ENCODE measurements at regions not wholly inside any gene's neighbourhood (a gene's known extent, or its start where the extent isn't known, plus 50 kb on each side); places are given as distances from the start of the nearest gene placed in this dataset.
"Not testable (repeated sequence)": the region's sequence is repeated elsewhere in the genome, so short reads cannot be mapped to it uniquely, and the experiment has no call there.

DNA sequence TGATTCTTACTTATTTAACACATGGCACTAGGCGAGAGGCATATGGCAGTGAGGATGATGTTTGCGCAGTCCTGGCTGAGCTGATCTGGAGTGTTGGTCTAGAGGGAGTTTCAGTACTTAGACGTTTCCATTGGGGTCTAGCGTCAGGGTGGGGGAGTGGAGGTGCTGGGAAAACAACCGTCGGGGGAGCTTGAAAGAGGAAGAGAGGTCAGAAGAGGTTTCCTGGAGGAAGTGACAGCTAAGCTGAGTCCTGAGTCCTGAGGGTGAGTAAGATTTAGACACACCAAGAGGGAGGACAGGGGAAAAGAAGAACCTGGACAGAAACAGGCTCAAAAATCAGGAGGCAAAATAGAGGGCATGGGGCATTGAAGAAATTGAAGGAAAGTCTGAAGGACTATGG lies 81.4 kb downstream of the ALOX5AP start:
- peak; percentile 54 for DNase-seq

GRCh38 chr13:30818323-30818960 lies 83.1 kb downstream of the ALOX5AP start:
- DNase-seq, result no peak

GRCh38 chr13:30819136-30819888 lies 84.0 kb downstream of the ALOX5AP start:
- no peak for DNase-seq

DNA sequence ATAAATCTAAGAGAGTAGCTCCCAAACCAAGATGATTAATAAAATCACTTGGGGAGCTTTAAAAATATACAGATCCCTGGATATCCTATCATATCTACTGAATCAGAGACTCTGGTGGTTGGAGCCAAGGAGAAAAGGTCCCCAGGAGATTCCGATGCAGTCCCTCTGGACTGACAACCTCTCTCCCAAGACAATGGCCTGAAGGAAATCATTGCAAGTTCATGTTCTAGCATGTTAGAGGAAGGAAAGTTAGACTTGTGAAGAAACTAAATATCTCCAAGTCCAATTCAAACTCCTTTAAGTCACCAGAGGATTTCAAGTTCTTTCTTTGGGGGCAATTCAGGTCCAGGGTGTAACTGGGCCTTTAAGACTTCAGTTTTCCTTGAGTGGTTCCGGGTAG lies 84.7 kb upstream of the MEDAG start:
- DNase-seq, result no peak

DNA sequence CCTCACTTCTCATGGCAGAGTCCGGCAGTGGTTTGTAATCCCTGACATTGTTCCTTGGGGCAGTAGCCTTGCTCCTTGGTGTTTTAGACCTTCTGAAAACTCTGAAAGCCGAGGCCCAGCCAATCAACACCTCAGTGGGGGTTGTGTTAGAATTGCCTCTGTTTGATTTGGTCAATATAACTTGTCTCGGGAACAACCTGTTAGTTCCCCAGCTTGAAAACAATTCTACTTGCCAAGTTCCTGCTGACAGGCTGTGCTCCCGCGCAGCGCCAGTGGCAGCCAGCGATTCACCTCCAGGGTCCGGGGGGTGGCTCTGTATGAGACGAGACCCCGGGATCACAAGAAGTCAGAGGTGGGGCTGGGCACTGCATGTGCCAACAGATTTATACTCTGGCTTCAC lies 81.4 kb upstream of the MEDAG start:
- no peak for DNase-seq

- no peak for DNase-seq
Measured at GRCh38 chr13:30826911-30827577, 79.0 kb upstream of the MEDAG start.

DNA sequence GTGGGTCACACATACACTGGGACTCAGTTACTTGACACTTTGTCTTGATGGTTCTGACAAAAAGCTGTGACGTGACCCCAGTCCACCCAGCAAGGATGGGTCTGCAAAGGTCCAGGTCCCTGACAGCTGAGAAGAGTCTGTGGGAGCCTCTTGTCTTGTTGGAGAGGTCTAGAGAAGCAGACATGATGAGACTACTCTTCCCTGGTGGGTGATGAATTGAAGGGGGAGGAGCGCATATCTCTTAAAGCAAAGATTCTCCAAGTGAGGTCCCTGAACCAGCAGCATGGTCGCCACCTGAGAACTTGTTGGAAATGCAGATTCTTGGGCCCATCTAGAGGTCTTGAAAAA lies 78.5 kb upstream of the MEDAG start:
- no peak for DNase-seq

DNA sequence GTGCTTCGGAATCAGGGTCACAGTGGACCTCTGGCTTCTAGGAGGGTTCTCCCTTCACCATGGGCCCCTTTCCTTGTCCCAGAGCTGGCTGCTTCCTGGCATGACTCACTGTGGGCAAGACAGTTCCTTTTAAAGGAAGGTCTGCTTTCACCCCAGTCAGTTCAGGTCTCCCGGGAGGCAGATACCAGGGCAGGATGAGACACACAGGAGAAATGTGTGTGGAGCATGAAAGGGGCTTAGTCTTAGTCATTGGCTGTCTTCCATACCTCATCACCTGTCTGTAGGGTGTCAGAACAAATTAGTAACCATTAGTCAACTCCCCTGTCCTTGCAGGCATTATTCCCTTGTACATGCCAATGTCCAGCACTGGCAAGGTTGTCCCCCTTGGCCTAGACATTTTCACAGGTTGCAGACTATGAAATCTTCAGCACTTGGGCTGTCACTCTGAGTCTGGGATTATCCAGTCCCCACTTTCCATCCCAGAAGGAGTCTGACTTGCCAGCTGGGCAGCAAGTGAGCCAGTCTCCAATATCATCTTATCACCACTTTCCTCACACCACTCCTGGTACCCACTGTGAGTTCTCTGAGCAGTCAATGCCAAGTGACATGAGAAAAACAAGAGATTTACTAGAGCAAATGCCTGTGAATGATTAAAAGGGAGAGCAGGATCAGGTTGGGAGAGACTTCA lies 76.8 kb upstream of the MEDAG start:
- peak; percentile 14 for DNase-seq

- DNase-seq, result no peak
Measured at GRCh38 chr13:30829833-30830637, 76.0 kb upstream of the MEDAG start.

DNA sequence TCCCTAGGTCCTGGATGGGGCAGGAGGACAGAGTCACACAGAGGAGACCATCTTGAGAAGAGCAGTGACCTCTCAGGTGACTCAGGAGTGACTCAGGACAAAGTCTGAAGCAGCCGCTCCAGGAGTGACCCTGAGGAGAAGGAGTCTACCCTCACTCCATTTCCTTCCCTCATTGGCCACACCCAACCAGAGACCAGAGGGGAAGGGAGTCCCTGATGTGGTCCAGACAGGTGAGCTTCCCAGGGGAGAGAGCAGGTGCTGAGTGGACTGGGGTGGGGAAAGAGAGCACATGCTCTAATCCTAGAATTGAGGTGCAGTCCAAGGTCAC lies 75.5 kb upstream of the MEDAG start:
- DNase-seq, result no peak

DNA sequence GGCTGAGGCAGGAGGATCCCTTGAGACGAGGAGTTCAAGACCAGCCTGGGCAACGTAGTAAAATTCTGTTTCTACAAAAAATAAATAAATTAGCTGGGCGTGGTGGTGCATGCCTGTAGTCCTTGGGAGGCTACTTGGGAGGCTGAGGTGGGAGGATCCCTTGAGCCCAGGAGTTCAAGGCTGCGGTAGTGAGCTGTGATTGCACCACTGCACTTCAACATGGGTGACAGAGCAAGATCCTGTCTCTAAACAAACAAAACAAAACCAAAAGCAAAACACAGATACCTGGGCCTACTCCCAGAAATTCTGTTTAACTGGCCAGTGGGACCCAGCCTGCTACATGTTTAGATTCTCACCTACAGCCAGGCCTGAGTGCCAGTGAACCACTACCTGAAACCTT lies 74.6 kb upstream of the MEDAG start:
- DNase-seq, result no peak

DNA sequence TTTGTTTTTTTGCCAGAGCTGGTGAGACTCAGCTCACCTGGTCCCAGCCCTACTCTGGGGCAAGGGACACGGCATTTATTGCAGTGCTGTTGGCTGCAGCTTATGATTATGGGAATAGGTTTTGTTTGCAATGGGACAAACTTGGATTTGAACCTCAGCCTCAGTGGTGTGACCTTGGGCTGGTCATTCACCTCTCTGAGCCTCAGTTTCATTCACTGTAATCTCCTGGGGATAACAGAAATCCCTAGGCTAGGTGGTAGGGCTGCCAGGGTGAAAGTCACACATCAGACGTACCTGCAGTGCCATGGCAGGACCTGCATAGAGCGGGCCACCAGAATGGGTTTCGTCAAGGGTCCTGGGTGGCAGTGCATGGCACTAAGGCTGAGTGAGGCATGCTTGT lies 73.7 kb upstream of the MEDAG start:
- no peak for DNase-seq

GRCh38 chr13:30832845-30833332 lies 73.2 kb upstream of the MEDAG start:
- DNase-seq, result no peak

DNA sequence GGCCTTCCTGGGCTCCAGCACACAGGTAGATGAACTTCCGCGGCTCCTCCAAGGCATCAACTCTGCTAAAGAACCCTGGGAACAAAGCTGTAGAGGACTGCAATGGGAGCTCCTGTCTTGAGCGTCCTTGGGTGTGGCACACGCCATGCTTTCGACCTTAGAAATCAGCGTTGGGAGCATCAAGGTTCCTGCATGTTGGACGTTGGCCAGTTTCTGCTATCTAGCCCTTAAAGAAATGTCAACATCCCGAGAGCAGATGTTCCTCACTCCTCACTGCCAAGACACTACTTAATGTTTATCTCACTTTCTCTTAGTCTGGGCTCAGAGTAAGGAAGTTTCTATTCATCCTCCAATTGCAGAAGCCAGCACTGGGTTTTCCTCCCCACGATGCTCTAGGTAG lies 70.6 kb upstream of the MEDAG start:
- no peak for DNase-seq

GRCh38 chr13:30837227-30838159 lies 68.6 kb upstream of the MEDAG start:
- DNase-seq, result no peak

GRCh38 chr13:30839636-30840035 lies 66.4 kb upstream of the MEDAG start:
- DNase-seq, result not testable (repeated sequence)

GRCh38 chr13:30840515-30840914 lies 65.6 kb upstream of the MEDAG start:
- DNase-seq, result no peak

DNA sequence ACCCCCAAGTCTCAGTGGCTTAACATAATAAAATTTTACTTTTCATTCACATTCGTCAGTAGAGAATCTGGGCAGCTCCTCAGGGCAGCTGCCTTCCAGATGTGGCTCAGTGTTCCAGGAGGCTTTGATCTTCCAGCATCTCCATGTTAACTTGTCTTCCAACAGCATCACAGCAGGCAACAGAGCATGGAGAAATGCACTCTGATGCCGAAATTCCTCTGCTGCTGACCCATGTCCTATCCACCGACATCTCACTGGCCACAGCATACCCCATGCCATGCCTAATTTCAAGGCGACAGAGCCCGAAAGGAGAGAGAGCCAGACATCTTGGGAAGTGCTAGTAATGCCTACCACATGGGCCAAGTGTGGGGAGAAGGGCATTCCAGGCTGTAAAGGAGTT lies 64.9 kb upstream of the MEDAG start:
- DNase-seq, result no peak

DNA sequence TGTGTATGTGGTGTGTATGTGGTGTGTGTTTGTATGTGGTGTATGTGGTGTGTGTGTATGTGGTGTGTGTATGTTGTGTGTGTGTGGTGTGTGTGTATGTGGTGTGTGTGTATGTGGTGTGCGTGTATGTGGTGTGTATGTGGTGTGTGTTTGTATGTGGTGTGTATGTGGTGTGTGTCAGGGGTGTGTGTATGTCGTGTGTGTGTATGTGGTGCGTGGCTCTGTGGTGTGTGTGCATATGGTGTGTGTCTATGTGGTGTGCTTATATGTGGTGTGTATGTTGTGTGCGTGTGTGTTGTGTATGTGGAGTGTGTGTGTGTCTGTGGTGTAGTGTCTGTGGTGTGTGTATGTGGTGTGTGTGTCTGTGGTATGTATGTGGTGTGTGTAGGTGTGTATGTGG lies 62.5 kb upstream of the MEDAG start:
- DNase-seq, result no peak

- DNase-seq, result no peak
Measured at GRCh38 chr13:30844548-30845296, 61.3 kb upstream of the MEDAG start.
